GDM1 (cell line): ENCODE measurements at regions not wholly inside any gene's neighbourhood (a gene's known extent, or its start where the extent isn't known, plus 50 kb on each side); places are given as distances from the start of the nearest gene placed in this dataset.
"Not testable (repeated sequence)": the region's sequence is repeated elsewhere in the genome, so short reads cannot be mapped to it uniquely, and the experiment has no call there.

Source experiments
- DNase-seq: peaks from one replicate; lab custom pipeline; 2025; lab: John Stamatoyannopoulos, UW

DNA sequence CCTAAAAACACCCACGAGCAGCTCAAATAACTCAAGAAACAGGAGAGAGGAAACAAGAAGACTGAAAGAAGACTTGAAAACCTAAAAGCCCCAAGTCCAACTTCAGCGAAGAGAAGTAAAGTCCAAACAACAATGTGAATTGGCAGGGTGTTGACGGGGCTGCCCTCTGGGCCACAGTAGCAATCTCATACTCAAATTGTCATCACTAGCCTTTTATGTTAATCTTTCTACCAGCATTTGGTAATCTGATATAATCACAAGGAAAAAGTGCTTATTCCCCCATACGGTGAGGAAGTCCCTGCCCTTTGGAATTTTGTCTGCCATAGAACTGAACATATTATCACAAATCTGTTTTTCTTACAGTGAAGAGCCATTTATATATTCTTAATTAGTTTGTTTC is 51.5 kb upstream of the IFNE start:
- DNase-seq, result no peak

DNA sequence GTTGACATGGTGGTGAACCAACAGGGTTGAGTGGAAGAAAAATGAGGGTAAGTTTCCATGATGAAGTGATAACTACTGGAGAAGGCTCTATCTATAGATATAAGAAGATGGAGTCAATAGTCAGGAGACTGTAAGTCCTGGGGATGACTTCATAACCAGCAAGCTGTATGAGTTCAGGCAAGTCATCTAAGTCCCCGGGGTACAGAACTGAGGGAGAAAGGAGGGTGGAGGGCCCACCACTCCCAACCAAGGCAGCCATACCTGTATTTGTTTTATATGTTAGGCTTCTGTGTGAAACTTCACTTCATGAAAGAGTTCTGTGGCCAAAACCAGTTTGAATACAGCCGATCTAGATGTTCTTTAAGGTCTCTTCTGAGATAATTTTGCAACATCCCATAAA is 53.3 kb upstream of the IFNE start:
- DNase-seq, result no peak

DNA sequence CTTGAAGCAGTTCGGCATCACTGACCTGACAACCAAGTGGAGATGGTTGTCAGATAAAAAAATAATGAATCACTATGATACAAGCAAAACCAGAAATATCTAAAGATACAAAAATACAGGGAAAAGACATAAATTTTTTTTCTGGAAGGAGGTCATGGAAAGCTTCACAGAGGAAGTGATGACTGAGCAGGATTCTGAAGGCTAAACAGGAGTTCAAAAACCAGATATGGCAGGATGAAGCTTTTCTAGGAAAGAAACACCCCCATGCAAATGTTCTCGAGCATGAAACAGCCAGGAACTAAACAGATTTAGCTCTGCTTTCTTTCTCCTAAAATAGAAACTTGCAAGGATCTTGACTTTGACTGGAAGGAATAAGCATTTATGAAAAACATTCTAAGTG is 60.7 kb upstream of the IFNE start:
- no peak for DNase-seq

- DNase-seq, result no peak
These were observed 61.1 kb upstream of the IFNE start for GRCh38 chr9:21543187-21543586.

- DNase-seq, result not testable (repeated sequence)
These were observed 61.7 kb upstream of the IFNE start for GRCh38 chr9:21543816-21544215.

DNA sequence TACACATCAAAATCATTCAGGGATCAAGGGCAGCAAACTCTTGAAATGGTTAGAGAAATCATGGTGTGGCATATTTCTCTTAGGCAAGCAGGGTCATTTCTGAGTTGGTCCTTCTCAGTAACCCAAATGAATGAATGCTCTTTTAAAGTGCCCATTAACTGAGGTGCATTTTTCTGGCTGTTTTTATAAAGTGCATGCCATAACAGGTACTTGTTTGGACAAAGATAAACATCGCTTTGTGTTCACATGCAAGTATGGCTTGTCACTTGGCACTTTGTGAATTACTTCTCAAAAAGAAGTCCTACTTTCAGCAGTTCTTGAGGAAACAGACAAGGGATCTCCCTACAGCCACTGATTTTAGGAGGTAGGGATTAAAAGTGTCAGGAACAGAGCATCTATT is 64.8 kb upstream of the IFNE start:
- no peak for DNase-seq

- no peak for DNase-seq
These were observed 67.2 kb upstream of the IFNE start for GRCh38 chr9:21549251-21549765.

DNA sequence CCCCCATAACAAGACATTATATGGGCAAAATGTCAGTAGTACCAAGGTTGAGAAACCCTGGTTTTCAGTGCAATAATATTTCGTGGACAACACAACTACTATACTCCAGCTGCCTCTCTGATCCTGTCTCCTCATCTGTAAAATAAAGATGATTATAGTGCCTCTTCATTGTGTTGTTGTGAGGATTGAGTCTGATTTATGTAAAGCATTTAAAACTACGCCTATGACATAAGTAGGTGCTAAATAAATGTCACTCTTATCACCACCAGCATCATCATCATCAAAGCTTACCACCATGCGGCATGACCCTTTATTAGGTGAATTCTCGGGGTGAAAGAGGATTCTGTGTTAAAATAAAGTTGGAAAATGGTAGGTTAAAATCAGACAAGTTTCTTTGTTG is 67.8 kb upstream of the IFNE start:
- no peak for DNase-seq

- no peak for DNase-seq
These were observed 68.3 kb upstream of the IFNE start for GRCh38 chr9:21550392-21550791.

DNA sequence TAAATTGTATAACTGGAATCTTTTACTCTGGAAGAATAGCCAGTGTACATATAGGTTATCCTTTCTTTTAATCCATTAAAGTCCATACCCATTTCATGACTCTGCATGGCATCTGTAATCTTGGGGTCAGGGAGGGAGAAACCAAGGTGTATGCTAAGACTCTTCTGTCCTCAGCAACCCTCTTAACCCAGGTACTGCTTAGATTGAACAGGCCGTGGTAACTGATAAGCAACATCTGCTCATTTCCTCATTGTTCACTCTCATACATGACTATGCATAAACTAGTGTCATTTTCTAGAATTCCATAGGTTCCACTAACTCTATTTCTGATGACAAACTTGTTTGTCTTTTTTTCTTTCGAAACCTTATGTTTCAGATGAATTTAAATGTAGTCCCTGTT is 69.3 kb upstream of the IFNE start:
- no peak for DNase-seq

GRCh38 chr9:21552244-21553170 is 70.4 kb upstream of the IFNE start:
- DNase-seq, result no peak

GRCh38 chr9:21553441-21553840 is 71.3 kb upstream of the IFNE start:
- no peak for DNase-seq

GRCh38 chr9:21554813-21555212 is 72.7 kb upstream of the IFNE start:
- DNase-seq, result no peak

DNA sequence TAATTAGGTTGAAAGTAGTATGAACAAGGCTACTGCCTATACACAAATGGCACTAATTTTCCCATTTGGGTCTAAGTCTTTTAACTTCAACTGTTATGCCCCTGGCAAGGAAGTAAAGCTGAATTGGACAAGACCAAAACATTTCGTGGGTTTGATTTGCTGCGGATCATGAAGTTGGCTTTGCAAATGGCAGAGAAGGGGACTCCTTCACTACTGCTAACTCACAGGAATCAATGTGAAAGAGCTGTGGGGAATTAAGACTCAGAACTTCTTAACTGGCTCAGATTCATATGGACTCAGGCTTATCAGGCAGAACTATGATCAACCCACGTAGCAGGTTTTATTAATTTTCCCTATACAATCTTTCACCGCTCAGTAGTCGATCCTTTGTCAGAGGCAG is 73.8 kb upstream of the IFNE start:
- no peak for DNase-seq

- DNase-seq, result no peak
These were observed 74.7 kb upstream of the IFNE start for GRCh38 chr9:21556581-21557427.

DNA sequence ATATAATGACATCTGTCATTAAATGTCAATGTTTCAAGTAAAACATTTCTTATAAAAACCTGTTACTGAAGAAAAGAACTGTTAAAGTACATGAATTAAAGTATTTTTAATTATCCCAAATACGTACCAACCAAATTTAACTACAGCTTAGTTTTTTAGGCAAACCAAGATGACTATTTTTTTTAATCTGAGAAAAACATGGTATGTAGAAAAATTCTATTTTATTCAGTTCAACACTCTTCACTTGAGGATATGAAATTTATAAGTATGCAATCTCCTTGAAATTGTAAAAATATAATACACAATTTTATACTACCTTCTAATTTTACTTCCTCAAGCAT is 75.3 kb upstream of the IFNE start:
- no peak for DNase-seq

- no peak for DNase-seq
These were observed 76.0 kb upstream of the IFNE start for GRCh38 chr9:21558079-21558478.

DNA sequence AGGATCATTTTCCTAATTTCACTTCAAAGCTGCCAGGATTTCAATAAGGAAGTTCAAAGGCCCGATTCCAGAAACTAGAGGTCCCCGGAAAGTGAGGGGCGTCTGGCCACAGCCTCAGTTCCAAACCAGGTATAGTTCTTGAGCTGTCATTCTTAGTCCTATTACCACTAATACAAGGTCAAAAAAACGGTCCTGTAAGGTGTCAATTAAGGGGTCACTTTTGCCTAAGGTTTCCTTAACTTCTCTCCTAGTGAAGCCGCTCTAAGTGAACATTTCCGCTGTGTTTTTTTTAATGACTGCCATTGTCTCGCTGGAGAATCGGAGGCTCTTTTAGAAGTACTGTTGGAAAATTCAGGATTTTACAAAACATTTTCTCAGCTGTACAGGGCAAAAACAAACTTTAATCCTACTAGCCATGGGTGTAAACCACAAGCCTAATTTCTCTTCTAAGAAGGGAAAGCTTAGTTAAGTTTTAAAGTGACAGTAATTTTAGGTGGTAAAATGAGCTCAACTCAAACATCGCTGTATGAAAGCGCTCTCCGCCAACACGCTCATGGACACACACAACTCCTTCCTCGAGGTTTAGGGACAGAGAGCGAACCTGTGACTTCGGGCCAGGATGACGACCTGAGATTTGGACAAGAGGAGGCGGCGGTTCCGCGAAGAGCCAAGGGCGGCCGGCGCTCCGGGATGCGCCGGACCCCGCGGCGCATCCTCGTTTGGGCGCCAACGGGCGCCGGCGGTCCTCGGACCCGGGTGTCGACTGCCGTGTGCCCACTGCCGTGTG is 76.7 kb upstream of the IFNE start:
- no peak for DNase-seq

DNA sequence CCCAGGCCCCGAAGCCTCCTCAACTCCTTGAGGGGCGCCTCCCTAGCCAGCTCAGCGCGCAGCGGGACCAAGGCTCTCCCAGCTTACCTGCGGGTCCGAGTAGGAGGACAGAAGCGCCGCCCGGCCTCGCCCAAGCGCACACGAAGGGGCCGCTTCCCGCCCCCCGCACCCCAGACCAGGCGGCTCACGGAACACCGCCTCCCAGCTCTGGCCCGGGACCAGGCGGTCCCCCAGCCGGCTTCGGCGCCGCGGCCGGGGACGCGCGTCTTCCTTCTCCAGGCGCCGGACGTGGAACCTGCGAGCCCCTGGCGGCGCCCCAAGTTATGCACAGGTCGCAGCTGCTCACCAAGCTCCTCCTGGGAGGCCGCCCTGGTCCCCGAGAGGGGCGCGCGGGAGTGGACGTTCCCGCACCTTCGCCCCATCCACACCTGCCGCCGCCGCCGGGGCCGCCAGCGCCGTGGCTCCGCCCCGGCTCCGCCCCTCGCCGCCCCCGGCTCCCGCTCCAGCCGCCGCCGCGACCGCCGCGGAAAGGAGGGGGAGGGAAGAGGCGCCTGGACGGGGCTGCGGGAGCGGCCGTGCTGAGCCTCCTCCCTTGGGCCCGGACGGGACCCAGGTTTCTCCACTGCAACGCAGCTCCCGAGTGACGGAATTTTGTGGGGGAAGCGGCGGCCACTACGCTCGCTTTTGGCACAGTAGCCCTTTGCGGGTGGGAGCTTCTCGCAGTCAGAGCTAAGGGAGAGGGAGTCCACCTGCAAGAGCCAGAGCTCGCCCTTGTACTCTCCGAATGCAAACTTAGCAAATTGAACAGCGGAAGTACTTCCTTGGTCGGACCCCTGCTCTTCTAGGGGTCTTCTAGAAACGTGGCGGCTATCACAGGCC is 77.5 kb upstream of the IFNE start:
- no peak for DNase-seq

DNA sequence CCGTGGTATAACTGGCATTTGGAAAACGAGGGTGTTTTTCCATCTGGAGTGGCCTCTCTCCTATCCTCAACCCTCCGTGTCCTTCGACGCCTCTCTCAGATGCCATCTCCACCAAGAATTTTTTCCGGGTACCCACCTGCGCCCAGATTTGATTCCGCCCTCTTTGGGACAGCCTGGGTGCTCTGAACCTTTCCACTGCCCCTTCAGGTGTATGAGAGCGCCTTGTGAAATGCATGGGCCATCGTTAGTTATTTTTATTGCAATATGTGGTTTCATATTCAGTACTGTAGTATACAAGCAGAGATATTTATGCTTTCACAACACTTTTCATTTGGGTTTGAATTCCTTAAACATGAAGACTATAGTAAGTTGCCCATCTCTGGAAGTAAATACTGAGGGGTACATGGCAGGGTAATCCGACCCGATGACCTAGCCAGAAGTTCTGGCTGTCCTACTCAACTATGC is 78.2 kb upstream of the IFNE start:
- no peak for DNase-seq

GRCh38 chr9:21561502-21561901 is 79.4 kb upstream of the IFNE start:
- no peak for DNase-seq
